T47D (cell line): ENCODE measurements at regions not wholly inside any gene's neighbourhood (a gene's known extent, or its start where the extent isn't known, plus 50 kb on each side); places are given as distances from the start of the nearest gene placed in this dataset.
"Not testable (repeated sequence)": the region's sequence is repeated elsewhere in the genome, so short reads cannot be mapped to it uniquely, and the experiment has no call there.

Experiments used
- DNase-seq, 2 experiments: peaks; one replicate each; pipeline versions ENCODE4 v3.0.0 to v3.0.0-alpha.2; 2011 to 2012; ENCODE audit warnings: low read depth in 1 of 2, low spot score in 1 of 2
- JUND ChIP-seq: IDR thresholded peaks from 2 replicates; pipeline ENCODE4 v1.6.1; 2012; ENCODE audit warnings: low read depth
- in situ Hi-C: cut with HindIII; loops from 2 replicates; pipeline ENCODE4 v1.10.0; 2016; ENCODE audit warnings: low sequenced_read_pairs, low pct_unique_long_range_greater_than_20kb

DNA sequence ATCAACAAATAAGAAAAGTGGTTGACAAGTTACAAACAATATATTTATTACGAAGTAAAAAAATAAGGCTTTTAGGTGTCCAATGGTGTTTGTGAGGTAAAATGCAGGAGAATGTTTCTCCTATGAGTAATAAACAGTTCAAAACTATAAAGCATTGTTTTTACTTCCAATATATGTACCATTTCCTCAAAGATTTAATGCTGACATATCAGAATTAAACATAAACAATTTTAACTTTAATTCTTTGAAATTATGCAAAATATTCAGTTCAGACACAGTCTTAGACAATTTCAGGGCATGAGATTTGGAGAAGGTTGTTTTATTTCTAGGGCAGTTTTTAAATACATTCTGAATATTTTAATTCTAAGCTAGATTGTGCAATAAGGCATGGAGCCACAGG, 602.5 kb upstream of the DPPA4 start:
- DNase-seq: no peak
- in situ Hi-C loops: no loop called here
- no peak for TF ChIP-seq JUND

DNA sequence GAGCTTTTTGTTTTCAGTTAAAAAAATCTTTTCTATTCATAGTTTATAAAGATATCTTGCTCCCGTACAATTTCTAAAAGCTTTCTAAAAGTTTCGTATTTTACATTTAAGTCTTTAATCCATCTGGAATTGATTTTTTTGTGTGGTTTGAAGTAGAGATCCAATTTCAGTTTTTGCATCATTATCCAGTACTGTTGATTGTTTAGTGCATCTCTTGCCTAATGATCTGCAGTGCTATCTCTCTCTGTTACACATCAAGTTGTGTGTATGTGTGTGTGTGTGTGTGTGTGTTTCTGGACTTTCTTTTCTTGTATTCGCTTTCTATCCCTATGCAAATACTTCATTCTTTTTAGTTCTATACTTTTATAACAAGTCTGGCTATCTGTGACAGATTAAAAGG, 605.8 kb upstream of the DPPA4 start:
- TF ChIP-seq JUND: no peak
- DNase-seq: no peak
- in situ Hi-C loops: no loop called here

- in situ Hi-C loops: no loop called here
- TF ChIP-seq JUND: no peak
- DNase-seq: no peak
Observed at GRCh38 chr3:109944836-109945235, 607.5 kb upstream of the DPPA4 start.

- no peak for TF ChIP-seq JUND
- in situ Hi-C loops: no loop called here
- DNase-seq: no peak
Observed at GRCh38 chr3:109952924-109953323, 615.6 kb upstream of the DPPA4 start.

GRCh38 chr3:109963831-109964230, 626.5 kb upstream of the DPPA4 start:
- in situ Hi-C loops: no loop called here
- DNase-seq: no peak
- TF ChIP-seq JUND: no peak

DNA sequence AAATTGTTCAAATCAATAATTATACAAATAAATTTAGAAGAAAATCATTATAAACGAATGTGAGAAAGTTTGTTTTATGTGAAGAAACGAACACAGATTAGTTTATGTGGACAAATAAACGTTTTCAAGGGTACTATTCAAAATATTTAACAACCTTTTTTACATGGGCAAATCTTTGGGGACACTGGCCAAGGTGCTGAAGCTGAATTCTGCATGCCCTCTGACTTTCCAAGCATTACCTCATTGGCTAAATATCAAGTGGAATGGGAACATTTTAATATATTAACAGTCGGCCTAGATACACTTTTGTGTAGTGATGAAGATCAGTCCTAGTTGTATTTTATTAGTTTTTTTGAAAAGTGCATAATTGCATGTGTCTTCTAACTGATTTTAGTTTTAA, 636.4 kb upstream of the DPPA4 start:
- DNase-seq: peak in 1 of 2 experiments; percentile 7
- in situ Hi-C loops: no loop called here
- TF ChIP-seq JUND: no peak

- TF ChIP-seq JUND: no peak
- in situ Hi-C loops: no loop called here
- DNase-seq: no peak
Observed at GRCh38 chr3:109977897-109978296, 640.6 kb upstream of the DPPA4 start.

- no peak for DNase-seq
- TF ChIP-seq JUND: no peak
- in situ Hi-C loops: no loop called here
Observed at GRCh38 chr3:109982201-109982600, 644.9 kb upstream of the DPPA4 start.

DNA sequence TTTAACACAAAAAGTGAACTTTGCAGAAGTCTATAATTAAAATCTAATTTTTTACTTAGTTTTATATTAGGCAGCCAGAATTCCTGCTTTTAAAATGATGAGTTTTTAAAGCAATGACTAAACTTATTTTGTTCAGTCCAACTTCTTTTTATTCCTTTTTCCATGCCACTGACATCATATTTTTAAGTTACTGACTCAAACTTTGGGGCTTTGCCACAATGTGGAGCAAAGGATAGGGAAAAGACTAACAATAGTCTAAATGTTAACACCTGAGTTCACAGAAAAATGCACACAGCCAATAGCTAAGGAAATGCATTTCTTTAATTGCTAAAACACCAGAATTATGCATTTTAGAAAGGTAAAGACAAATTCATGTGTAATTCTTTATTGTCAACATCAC, 647.6 kb upstream of the DPPA4 start:
- TF ChIP-seq JUND: no peak
- DNase-seq: no peak
- in situ Hi-C loops: no loop called here

DNA sequence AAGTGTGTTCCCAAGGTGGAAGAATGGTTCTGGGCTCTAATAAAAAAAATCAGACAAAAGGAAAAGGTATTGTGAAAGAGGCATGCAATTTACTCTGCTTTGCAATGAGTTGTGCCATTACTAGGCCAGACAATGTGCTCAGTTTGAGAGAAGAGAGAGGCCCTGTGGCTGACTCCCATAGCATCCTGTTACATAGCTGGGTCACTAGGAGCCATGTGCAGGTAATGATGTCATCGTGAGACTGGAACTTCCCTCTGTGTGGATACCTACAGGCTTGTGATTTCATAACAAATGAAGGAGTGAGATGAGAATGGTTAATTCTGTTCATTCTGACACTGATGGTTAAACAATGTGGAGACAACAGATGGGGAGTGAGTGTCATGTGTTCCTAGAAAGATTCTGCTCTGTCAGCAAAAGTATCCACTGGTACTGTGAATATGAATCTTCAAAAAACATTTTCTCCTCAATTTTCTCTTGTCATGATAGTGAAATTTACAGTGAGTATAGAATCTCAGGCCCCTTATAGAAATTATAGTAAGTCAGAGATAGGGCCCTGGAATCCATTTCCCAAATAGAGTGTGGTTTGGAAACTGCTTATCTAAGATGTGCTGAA, 648.7 kb upstream of the DPPA4 start:
- no peak for TF ChIP-seq JUND
- in situ Hi-C loops: no loop called here
- DNase-seq: no peak

GRCh38 chr3:109994853-109995252, 657.5 kb upstream of the DPPA4 start:
- in situ Hi-C loops: no loop called here
- DNase-seq: no peak
- TF ChIP-seq JUND: no peak

DNA sequence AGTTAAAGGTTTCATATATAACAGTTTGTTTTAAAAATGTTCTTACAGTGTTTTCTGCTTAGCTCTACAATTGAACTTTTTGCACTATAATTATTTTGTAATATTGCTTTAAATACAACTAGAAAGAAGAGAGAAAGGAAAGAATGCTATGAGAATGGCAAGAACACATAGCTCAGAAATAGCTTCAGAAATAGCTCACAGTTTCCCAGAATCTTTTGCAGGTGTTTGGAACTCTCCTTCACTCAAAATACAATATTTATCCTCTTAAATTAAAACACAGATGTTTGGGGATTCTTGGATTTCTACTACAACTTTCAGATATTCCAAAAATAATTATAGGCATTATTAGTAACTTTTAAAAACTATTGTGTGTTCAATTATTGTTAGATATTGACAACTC, 658.0 kb upstream of the DPPA4 start:
- DNase-seq: no peak
- in situ Hi-C loops: no loop called here
- no peak for TF ChIP-seq JUND

DNA sequence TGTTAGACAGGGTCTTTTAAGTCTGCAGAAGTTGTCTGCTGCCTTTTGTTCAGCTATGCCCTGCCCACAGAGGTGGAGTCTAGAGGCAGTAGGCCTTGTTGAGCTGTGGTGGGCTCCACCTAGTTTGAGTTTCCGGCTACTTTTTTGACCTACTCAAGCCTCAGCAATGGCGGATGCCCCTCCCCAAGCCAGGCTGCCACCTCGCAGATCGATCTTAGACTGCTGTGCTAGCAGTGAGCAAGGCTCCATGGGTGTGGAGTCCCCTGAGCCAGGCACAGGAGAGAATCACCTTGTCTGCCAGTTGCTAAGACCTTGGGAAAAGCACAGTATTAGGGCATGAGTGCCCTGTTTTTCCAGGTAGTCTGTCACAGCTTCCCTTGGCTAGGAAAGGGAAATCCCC, 664.6 kb upstream of the DPPA4 start:
- DNase-seq, in situ Hi-C loops: not testable (repeated sequence)

- no peak for TF ChIP-seq JUND
- no peak for DNase-seq
- in situ Hi-C loops: no loop called here
Observed at GRCh38 chr3:110006913-110007312, 669.6 kb upstream of the DPPA4 start.
